ENCODE measurements at regions not wholly inside any gene's neighbourhood (a gene's known extent, or its start where the extent isn't known, plus 50 kb on each side); places are given as distances from the start of the nearest gene placed in this dataset.

DNA sequence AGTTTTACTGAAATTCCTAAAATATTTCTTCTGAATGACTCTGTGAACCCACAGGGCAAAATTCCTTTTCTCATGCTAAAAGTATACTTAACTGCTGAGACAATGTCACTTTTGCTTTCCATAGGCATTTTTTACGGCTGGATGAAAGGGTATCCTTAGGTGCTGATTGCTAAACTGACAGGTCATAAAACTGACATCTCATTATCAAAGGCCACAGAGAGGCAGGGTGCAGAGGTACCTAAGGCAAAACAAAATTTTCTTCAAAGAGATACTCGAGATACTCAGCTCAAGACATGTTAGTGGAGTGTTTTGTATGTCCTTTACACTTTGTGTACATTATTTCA is 62.0 kb upstream of the WDR75 start:
- Histone ChIP-seq H3K27me3 (no peaks in the 10 kb centered on the region), H3K36me3 (no peaks in the 10 kb centered on the region), H3K4me3 (no peak overlapping the region), H3K27ac (no peak overlapping the region), H3K4me1 (no peaks in the 10 kb centered on the region), H3K9me3 (no peaks in the 10 kb centered on the region)
- no peak for FAIRE-seq
- intact Hi-C loops (cut with DNase I): no loop called here
- 61 to 68% methylated on average over 2 of the region's 2 CpGs for WGBS, 2 donors
- ATAC-seq: no peak
- DNase-seq: no peak
- TF ChIP-seq, protein P1, sequence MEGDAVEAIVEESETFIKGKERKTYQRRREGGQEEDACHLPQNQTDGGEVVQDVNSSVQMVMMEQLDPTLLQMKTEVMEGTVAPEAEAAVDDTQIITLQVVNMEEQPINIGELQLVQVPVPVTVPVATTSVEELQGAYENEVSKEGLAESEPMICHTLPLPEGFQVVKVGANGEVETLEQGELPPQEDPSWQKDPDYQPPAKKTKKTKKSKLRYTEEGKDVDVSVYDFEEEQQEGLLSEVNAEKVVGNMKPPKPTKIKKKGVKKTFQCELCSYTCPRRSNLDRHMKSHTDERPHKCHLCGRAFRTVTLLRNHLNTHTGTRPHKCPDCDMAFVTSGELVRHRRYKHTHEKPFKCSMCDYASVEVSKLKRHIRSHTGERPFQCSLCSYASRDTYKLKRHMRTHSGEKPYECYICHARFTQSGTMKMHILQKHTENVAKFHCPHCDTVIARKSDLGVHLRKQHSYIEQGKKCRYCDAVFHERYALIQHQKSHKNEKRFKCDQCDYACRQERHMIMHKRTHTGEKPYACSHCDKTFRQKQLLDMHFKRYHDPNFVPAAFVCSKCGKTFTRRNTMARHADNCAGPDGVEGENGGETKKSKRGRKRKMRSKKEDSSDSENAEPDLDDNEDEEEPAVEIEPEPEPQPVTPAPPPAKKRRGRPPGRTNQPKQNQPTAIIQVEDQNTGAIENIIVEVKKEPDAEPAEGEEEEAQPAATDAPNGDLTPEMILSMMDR (IDR thresholded peaks at IDR 0.05): no peak

DNA sequence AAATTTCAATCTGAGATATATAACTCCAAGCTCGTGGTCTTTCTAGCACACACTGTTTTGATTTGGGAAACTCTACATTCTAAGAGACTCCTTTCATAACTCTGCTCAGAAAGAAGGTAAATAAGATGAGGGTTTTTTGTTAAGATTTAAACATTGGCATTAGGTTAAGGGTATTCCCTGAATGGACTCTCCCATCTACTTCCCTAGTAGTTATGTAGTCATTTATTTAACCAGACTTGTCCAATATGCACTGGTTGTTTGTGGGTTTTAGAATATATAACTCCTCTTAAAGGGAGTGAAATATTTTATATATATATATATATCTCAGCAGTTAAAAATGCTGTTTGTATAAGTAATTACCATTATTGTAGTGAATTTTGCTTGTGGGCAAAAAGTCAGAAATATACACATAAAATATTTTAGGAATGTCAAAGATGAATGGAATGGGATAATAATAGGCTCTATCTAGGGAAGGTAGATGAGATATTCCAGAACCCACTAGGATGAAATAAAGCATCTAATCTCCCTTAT is 61.5 kb upstream of the WDR75 start:
- Histone ChIP-seq H3K27me3 (no peaks in the 10 kb centered on the region), H3K27ac (no peak overlapping the region), H3K4me1 (no peaks in the 10 kb centered on the region), H3K9me3 (no peaks in the 10 kb centered on the region), H3K4me3 (no peak overlapping the region), H3K36me3 (no peaks in the 10 kb centered on the region)
- WGBS, 2 donors: 61 to 78% methylated on average over 1 of the region's 1 CpG
- intact Hi-C loops (cut with DNase I): no loop called here
- no peak for ATAC-seq
- no peak for DNase-seq
- no peak for FAIRE-seq
- TF ChIP-seq, protein P1 (IDR thresholded peaks at IDR 0.05): no peak

DNA sequence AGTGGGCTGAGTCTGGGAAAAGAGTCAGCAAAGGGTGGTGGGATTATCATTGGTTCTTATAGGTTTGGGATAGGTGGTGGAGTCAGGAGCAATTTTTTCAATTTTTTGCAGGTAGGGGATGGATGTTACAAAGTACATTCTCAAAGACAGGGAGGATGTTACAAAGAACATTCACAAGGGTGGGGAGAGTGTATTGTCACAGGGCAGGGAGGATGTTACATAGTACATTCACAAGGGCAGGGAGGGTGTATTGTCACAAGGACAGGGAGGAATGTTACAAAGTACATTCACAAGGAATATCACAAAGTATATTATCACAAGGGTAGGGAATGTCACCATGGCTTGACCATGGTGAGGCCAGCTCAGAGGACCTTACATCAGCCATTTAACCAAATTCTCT is 58.6 kb upstream of the WDR75 start:
- no peaks in the 10 kb centered on the region for H3K4me1 ChIP-seq
- intact Hi-C loops (cut with DNase I): no loop called here
- no peaks in the 10 kb centered on the region for H3K36me3 ChIP-seq
- TF ChIP-seq, protein P1 (IDR thresholded peaks at IDR 0.05): no peak
- no peak for ATAC-seq
- no peak overlapping the region for H3K27ac ChIP-seq
- no peaks in the 10 kb centered on the region for H3K9me3 ChIP-seq
- no peak overlapping the region for H3K4me3 ChIP-seq
- no peaks in the 10 kb centered on the region for H3K27me3 ChIP-seq
- FAIRE-seq: no peak
- no peak for DNase-seq

DNA sequence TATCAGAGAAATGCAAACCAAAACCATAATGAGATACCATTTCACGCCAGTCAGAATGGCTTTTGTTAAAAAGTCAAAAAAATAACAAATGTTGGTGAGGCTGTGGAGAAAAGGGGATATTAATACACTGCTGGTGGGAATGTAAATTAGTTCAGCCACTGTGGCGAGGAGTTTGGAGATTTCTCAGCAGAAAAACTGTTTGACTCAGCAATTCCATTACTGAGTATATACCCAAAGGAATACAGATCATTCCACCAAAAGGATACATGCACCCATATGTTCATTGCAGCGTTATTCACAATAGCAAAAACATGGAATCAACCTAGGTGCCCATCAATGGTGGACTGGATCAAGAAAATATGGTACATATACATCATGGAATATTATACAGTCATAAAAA is 54.5 kb upstream of the WDR75 start:
- WGBS, 2 donors: 88 to 95% methylated on average over 3 of the region's 3 CpGs
- intact Hi-C loops (cut with DNase I): no loop called here
- TF ChIP-seq, protein P1 (IDR thresholded peaks at IDR 0.05): no peak
- no peaks in the 10 kb centered on the region for H3K4me1 ChIP-seq
- DNase-seq (no peak), ATAC-seq (no peak), FAIRE-seq (no peak)
- no peaks in the 10 kb centered on the region for H3K36me3 ChIP-seq
- no peaks in the 10 kb centered on the region for H3K9me3 ChIP-seq
- H3K27me3 ChIP-seq: no peaks in the 10 kb centered on the region
- H3K27ac ChIP-seq: no peak overlapping the region
- no peak overlapping the region for H3K4me3 ChIP-seq

DNA sequence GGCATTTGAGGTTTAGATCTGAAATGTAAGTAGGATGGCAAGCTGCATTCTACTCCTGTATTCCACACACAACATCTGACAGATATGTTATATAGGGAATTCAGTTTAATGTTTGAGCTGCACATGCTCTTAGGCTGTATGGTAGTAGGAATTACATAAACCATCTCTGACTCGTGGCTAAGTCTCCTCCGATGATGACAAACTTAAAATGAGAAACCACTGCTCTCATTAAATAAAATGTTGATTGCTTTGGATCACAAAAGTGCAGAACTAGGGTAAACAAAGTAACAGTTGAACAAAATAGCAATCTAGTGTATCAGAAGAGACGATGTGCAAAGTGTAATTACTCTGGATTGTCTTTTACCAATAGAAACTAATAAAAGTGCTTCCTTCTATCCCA is 50.1 kb upstream of the WDR75 start:
- Histone ChIP-seq H3K4me3 (no peak overlapping the region), H3K9me3 (no peaks in the 10 kb centered on the region), H3K4me1 (no peaks in the 10 kb centered on the region), H3K27me3 (no peaks in the 10 kb centered on the region), H3K36me3 (no peaks in the 10 kb centered on the region), H3K27ac (no peak overlapping the region)
- ATAC-seq (no peak), FAIRE-seq (no peak), DNase-seq (no peak)
- 74 to 88% methylated on average over 3 of the region's 3 CpGs for WGBS, 2 donors
- TF ChIP-seq, protein P1 (IDR thresholded peaks at IDR 0.05): no peak
- intact Hi-C loops (cut with DNase I): no loop called here

All from pancreas (tissue), 10 donors.